GM12878 (cell line): ENCODE measurements at regions not wholly inside any gene's neighbourhood (a gene's known extent, or its start where the extent isn't known, plus 50 kb on each side); places are given as distances from the start of the nearest gene placed in this dataset.

Source experiments
- ATAC-seq: fragments of 200-7000 bp; cut with Tn5 transposase; 3 replicates; pipeline ENCODE4 v1.9.1; 2020; ENCODE audit warnings: mild to moderate bottlenecking, moderate library complexity
- BruUV-seq: library from RNA; stranded (reverse); fragments of 400-500 nt; replicated peaks from 2 replicates; lab custom pipeline; 2021; lab: Mats Ljungman, UMichigan
- CTCF ChIA-PET: fragments of 300-600 bp; sonication (Branson Sonifier 250); formaldehyde crosslinking; extraction: SDS; loops from one replicate; lab custom pipeline; 2021; ENCODE audit warnings: inconsistent platforms; lab: Yijun Ruan, JAX
- POLR2A ChIA-PET: fragments of 350-600 bp; formaldehyde crosslinking; extraction: SDS; loops from one replicate; lab custom pipeline; 2021; ENCODE audit warnings: inconsistent platforms; lab: Charles Lee
- RAD21 ChIA-PET: fragments of 300-600 bp; sonication (Branson Sonifier 250); formaldehyde crosslinking; loops from one replicate; lab custom pipeline; 2023; ENCODE audit warnings: antibody characterized with exemption; ENCODE audit not compliant: unreplicated experiment; lab: Charles Lee
- SMC1A ChIA-PET: fragments of 300-600 bp; sonication (Branson Sonifier 250); formaldehyde crosslinking; loops from one replicate; lab custom pipeline; 2023; ENCODE audit not compliant: unreplicated experiment, uncharacterized antibody; lab: Charles Lee
- DNase-seq: peaks from one replicate; pipeline ENCODE4 v3.0.0-alpha.2; 2011; ENCODE audit warnings: low read depth, low spot score
- FAIRE-seq: peaks from 3 replicates; lab custom pipeline; 2011; peaks lifted over from hg19 to GRCh38; lab: Jason Lieb, UNC
- H2AFZ ChIP-seq: 2 replicates; pipeline ENCODE4 v1.6.0; 2011; ENCODE audit warnings: low read depth, low read length, control low read depth; ENCODE audit not compliant: control insufficient read depth
- H3K27ac ChIP-seq: 2 replicates; pipeline ENCODE4 v1.5.1; 2011; ENCODE audit warnings: control low read depth; ENCODE audit not compliant: control insufficient read depth, insufficient read depth
- H3K27me3 ChIP-seq, 2 experiments: replicated peaks in 1 of 2; 2 replicates each; pipeline versions ENCODE4 v1.6.0 to v1.6.1; 2011; ENCODE audit warnings: low read length in 1 of 2; ENCODE audit not compliant: control insufficient read depth in 2 of 2, insufficient read depth in 2 of 2
- H3K36me3 ChIP-seq, 2 experiments: 2 replicates each; pipeline ENCODE4 v1.5.1; 2011; ENCODE audit warnings: low read length in 1 of 2; ENCODE audit not compliant: control insufficient read depth in 2 of 2, insufficient read depth in 2 of 2
- H3K4me1 ChIP-seq: 2 replicates; pipeline ENCODE4 v1.6.1; 2011; ENCODE audit warnings: mild to moderate bottlenecking, low read length, moderate library complexity, mixed read lengths; ENCODE audit not compliant: control insufficient read depth, insufficient read depth
- H3K4me2 ChIP-seq: 2 replicates; pipeline ENCODE4 v1.6.0; 2011; ENCODE audit warnings: control low read depth; ENCODE audit not compliant: control insufficient read depth, insufficient read depth
- H3K4me3 ChIP-seq: fragments of 200-600 bp; sonication (generic); 2 replicates; pipeline ENCODE4 v1.5.1; 2016
- H3K79me2 ChIP-seq: 2 replicates; pipeline ENCODE4 v1.6.0; 2011; ENCODE audit warnings: low read length; ENCODE audit not compliant: control insufficient read depth, insufficient read depth
- H3K9ac ChIP-seq: 2 replicates; pipeline ENCODE4 v1.8.0; 2011; ENCODE audit warnings: low read length, control low read depth, mixed read lengths; ENCODE audit not compliant: control insufficient read depth, insufficient read depth
- H3K9me3 ChIP-seq: replicated peaks from 3 replicates; pipeline ENCODE4 v1.5.1; 2011; ENCODE audit warnings: mild to moderate bottlenecking, low read length; ENCODE audit not compliant: control insufficient read depth, insufficient read depth
- H4K20me1 ChIP-seq: 2 replicates; pipeline ENCODE4 v1.6.0; 2011; ENCODE audit not compliant: control insufficient read depth, insufficient read depth
- CBFB ChIP-seq: IDR thresholded peaks from 2 replicates; pipeline ENCODE4 v1.6.1; 2016; ENCODE audit warnings: antibody characterized with exemption, low read depth
- ESRRA ChIP-seq: IDR thresholded peaks from 2 replicates; pipeline ENCODE4 v1.6.1; 2012; ENCODE audit warnings: mild to moderate bottlenecking, low read length, improper control_type of control experiment
- IKZF1 ChIP-seq: fragments of 450-650 bp; conservative IDR thresholded peaks from 2 replicates; pipeline ENCODE4 v1.6.1; 2017; ENCODE audit warnings: antibody characterized with exemption, mild to moderate bottlenecking
- POLR2AphosphoS5 ChIP-seq: IDR thresholded peaks from 2 replicates; pipeline ENCODE4 v1.6.1; 2011; ENCODE audit warnings: mild to moderate bottlenecking, low read length, inconsistent platforms
- SIN3A ChIP-seq: IDR thresholded peaks from 2 replicates; pipeline ENCODE4 v1.6.1; 2012; ENCODE audit warnings: low read depth, low read length, improper control_type of control experiment
- SPI1 ChIP-seq: IDR thresholded peaks from 2 replicates; pipeline ENCODE4 v1.6.1; 2011; ENCODE audit warnings: low read depth, mild to moderate bottlenecking, low read length, moderate library complexity, borderline replicate concordance; ENCODE audit not compliant: insufficient read depth
- SREBF1 ChIP-seq: IDR thresholded peaks from 2 replicates; pipeline ENCODE4 v1.6.1; 2012; ENCODE audit warnings: mild to moderate bottlenecking, low read length
- SUZ12 ChIP-seq: fragments of 200-600 bp; sonication (generic); IDR thresholded peaks from one replicate; pipeline ENCODE4 v1.6.1; 2018; ENCODE audit warnings: antibody characterized with exemption, mild to moderate bottlenecking; ENCODE audit not compliant: unreplicated experiment
- TBL1XR1 ChIP-seq: IDR thresholded peaks from 2 replicates; pipeline ENCODE4 v1.6.1; 2012; ENCODE audit warnings: low read depth, low read length, improper control_type of control experiment
- ZBED1 ChIP-seq: IDR thresholded peaks from 2 replicates; pipeline ENCODE4 v1.6.1; 2016; ENCODE audit warnings: borderline replicate concordance
- WGBS: methylation state at CpG from one replicate; pipeline ENCODE4 v1.1.6; 2016; ENCODE audit warnings: low lambda C conversion rate; ENCODE audit not compliant: insufficient replicate concordance, insufficient coverage; ENCODE audit errors: missing lambda C conversion rate; 5-methylcytosine and 5-hydroxymethylcytosine counted together
- in situ Hi-C: fragments of 300-500 bp; cut with MboI; formaldehyde crosslinking; loops from 9 replicates; pipeline ENCODE4 v1.14.3; 2018; ENCODE audit warnings: mixed read lengths
- intact Hi-C: fragments of 100-400 bp; cut with micrococcal nuclease; formaldehyde crosslinking; loops from one replicate; pipeline ENCODE4 v1.14.2; 2022; ENCODE audit not compliant: unreplicated experiment
- TF ChIP-seq, protein P1 (sequence below): fragments of 450-650 bp; formaldehyde crosslinking; IDR thresholded peaks from 2 replicates; pipeline ENCODE4 v1.4.0; 2022; ENCODE audit warnings: mild to moderate bottlenecking, moderate library complexity
- TF ChIP-seq, protein P2 (sequence below): fragments of 450-650 bp; IDR thresholded peaks from 2 replicates; pipeline ENCODE4 v1.6.1; 2017; ENCODE audit warnings: borderline replicate concordance
- TF ChIP-seq, protein P3 (sequence below): fragments of 450-650 bp; IDR thresholded peaks from 2 replicates; pipeline ENCODE4 v1.6.1; 2016; ENCODE audit warnings: mild to moderate bottlenecking
- TF ChIP-seq, protein P4 (sequence below): IDR thresholded peaks from 2 replicates; pipeline ENCODE4 v1.6.1; 2012; ENCODE audit warnings: mild to moderate bottlenecking, low read depth, low read length

DNA sequence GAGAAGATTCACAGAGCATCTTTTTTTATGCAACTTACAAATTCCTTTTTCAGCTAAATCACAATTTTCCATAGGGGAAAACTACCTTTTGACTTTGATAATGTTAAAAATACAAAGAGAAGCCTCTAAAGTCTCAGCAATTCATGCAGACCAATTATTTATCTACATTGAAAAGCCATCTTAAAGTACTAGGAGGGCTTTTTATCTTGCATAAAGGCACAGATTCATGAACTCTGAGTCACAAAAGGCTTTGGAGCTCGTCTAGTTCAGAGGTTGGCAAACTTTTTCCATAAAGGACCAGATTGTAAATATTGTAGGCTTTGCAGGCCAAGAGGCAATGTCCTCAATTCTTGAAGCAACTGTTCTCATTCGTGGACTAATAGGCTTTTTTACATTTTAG is 210.4 kb upstream of the HDX start:
- no peaks in the 10 kb centered on the region for H3K36me3 ChIP-seq
- 0% methylated on average over 2 of the region's 2 CpGs for WGBS
- ChIA-PET POLR2A (no interaction called here), CTCF (interaction anchor here (0.6 to 1.3 kb wide), 2 partner anchors 14 to 179 kb away, joined by 3 read pairs; no protein-coding TSS in a partner anchor), RAD21 (no interaction called here), SMC1A (interaction anchor here (1.3 kb wide), 1 partner anchor 9 kb away, joined by 4 read pairs; no protein-coding TSS in a partner anchor)
- H4K20me1 ChIP-seq = no peaks in the 10 kb centered on the region
- H3K27ac ChIP-seq = no peak overlapping the region
- intact Hi-C loops (no loop called here), in situ Hi-C loops (no loop called here)
- H3K9me3 ChIP-seq = no peaks in the 10 kb centered on the region
- FAIRE-seq (no peak), DNase-seq (no peak), ATAC-seq (no peak)
- BruUV-seq = no TSS peak
- no peak overlapping the region for H3K4me2 ChIP-seq
- H3K4me3 ChIP-seq = no peak overlapping the region
- H3K4me1 ChIP-seq = no peaks in the 10 kb centered on the region
- no peaks in the 10 kb centered on the region for H3K27me3 ChIP-seq
- no peak overlapping the region for H3K9ac ChIP-seq
- no peaks in the 10 kb centered on the region for H3K79me2 ChIP-seq
- no peak overlapping the region for H2AFZ ChIP-seq
- TF ChIP-seq, protein P1, sequence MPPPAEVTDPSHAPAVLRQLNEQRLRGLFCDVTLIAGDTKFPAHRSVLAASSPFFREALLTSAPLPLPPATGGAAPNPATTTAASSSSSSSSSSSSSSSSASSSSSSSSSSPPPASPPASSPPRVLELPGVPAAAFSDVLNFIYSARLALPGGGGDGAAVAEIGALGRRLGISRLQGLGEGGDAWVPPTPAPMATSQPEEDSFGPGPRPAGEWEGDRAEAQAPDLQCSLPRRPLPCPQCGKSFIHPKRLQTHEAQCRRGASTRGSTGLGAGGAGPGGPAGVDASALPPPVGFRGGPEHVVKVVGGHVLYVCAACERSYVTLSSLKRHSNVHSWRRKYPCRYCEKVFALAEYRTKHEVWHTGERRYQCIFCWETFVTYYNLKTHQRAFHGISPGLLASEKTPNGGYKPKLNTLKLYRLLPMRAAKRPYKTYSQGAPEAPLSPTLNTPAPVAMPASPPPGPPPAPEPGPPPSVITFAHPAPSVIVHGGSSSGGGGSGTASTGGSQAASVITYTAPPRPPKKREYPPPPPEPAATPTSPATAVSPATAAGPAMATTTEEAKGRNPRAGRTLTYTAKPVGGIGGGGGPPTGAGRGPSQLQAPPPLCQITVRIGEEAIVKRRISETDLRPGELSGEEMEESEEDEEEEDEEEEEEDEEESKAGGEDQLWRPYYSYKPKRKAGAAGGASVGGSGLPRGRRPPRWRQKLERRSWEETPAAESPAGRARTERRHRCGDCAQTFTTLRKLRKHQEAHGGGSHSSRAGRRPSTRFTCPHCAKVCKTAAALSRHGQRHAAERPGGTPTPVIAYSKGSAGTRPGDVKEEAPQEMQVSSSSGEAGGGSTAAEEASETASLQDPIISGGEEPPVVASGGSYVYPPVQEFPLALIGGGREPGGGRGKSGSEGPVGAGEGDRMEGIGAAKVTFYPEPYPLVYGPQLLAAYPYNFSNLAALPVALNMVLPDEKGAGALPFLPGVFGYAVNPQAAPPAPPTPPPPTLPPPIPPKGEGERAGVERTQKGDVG (CRISPR knock-in tag) = no peak
- TF ChIP-seq POLR2AphosphoS5 (no peak), CBFB (no peak), SREBF1 (no peak), TBL1XR1 (no peak), SUZ12 (no peak), ESRRA (no peak), SIN3A (no peak), SPI1 (no peak), IKZF1 (no peak), ZBED1 (no peak)
- TF ChIP-seq, protein P2, sequence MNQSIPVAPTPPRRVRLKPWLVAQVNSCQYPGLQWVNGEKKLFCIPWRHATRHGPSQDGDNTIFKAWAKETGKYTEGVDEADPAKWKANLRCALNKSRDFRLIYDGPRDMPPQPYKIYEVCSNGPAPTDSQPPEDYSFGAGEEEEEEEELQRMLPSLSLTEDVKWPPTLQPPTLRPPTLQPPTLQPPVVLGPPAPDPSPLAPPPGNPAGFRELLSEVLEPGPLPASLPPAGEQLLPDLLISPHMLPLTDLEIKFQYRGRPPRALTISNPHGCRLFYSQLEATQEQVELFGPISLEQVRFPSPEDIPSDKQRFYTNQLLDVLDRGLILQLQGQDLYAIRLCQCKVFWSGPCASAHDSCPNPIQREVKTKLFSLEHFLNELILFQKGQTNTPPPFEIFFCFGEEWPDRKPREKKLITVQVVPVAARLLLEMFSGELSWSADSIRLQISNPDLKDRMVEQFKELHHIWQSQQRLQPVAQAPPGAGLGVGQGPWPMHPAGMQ = no peak
- TF ChIP-seq, protein P3, sequence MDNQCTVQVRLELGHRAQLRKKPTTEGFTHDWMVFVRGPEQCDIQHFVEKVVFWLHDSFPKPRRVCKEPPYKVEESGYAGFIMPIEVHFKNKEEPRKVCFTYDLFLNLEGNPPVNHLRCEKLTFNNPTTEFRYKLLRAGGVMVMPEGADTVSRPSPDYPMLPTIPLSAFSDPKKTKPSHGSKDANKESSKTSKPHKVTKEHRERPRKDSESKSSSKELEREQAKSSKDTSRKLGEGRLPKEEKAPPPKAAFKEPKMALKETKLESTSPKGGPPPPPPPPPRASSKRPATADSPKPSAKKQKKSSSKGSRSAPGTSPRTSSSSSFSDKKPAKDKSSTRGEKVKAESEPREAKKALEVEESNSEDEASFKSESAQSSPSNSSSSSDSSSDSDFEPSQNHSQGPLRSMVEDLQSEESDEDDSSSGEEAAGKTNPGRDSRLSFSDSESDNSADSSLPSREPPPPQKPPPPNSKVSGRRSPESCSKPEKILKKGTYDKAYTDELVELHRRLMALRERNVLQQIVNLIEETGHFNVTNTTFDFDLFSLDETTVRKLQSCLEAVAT = no peak
- TF ChIP-seq, protein P4, sequence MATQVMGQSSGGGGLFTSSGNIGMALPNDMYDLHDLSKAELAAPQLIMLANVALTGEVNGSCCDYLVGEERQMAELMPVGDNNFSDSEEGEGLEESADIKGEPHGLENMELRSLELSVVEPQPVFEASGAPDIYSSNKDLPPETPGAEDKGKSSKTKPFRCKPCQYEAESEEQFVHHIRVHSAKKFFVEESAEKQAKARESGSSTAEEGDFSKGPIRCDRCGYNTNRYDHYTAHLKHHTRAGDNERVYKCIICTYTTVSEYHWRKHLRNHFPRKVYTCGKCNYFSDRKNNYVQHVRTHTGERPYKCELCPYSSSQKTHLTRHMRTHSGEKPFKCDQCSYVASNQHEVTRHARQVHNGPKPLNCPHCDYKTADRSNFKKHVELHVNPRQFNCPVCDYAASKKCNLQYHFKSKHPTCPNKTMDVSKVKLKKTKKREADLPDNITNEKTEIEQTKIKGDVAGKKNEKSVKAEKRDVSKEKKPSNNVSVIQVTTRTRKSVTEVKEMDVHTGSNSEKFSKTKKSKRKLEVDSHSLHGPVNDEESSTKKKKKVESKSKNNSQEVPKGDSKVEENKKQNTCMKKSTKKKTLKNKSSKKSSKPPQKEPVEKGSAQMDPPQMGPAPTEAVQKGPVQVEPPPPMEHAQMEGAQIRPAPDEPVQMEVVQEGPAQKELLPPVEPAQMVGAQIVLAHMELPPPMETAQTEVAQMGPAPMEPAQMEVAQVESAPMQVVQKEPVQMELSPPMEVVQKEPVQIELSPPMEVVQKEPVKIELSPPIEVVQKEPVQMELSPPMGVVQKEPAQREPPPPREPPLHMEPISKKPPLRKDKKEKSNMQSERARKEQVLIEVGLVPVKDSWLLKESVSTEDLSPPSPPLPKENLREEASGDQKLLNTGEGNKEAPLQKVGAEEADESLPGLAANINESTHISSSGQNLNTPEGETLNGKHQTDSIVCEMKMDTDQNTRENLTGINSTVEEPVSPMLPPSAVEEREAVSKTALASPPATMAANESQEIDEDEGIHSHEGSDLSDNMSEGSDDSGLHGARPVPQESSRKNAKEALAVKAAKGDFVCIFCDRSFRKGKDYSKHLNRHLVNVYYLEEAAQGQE = no peak
